MM.1S (cell line): ENCODE measurements at regions not wholly inside any gene's neighbourhood (a gene's known extent, or its start where the extent isn't known, plus 50 kb on each side); places are given as distances from the start of the nearest gene placed in this dataset.

Source experiments
- DNase-seq: peaks from one replicate; pipeline ENCODE4 v3.0.0-alpha.2; 2015
- H2AFZ ChIP-seq: fragments of 300-600 bp; sonication (generic); 2 replicates; pipeline ENCODE4 v1.6.0; 2016; ENCODE audit warnings: antibody characterized with exemption, low read length
- H3F3A ChIP-seq: fragments of 300-600 bp; sonication (generic); 2 replicates; pipeline ENCODE4 v1.6.1; 2016; ENCODE audit warnings: mild to moderate bottlenecking, antibody characterized with exemption, low read length, moderate library complexity, mixed read lengths; ENCODE audit not compliant: insufficient read depth
- H3K27ac ChIP-seq: fragments of 300-600 bp; sonication (generic); 2 replicates; pipeline ENCODE4 v1.5.1; 2016; ENCODE audit warnings: mild to moderate bottlenecking, low read length
- H3K27me3 ChIP-seq: fragments of 300-600 bp; sonication (generic); replicated peaks from 2 replicates; pipeline ENCODE4 v1.6.0; 2016; ENCODE audit warnings: low read length; ENCODE audit not compliant: insufficient read depth
- H3K36me3 ChIP-seq: fragments of 300-600 bp; sonication (generic); replicated peaks from 2 replicates; pipeline ENCODE4 v1.6.1; 2016; ENCODE audit warnings: mild to moderate bottlenecking, low read length, mixed read lengths; ENCODE audit not compliant: insufficient read depth
- H3K4me1 ChIP-seq: fragments of 300-600 bp; sonication (generic); 2 replicates; pipeline ENCODE4 v1.6.1; 2016; ENCODE audit warnings: low read length, mixed read lengths
- H3K4me2 ChIP-seq: fragments of 300-600 bp; sonication (generic); 2 replicates; pipeline ENCODE4 v1.6.0; 2016; ENCODE audit warnings: low read depth, low read length
- H3K4me3 ChIP-seq: fragments of 300-600 bp; sonication (generic); 2 replicates; pipeline ENCODE4 v1.5.1; 2016; ENCODE audit warnings: low read length, mixed read lengths
- H3K79me2 ChIP-seq: fragments of 300-600 bp; sonication (generic); 2 replicates; pipeline ENCODE4 v1.6.1; 2016; ENCODE audit warnings: mixed run types, low read length, mixed read lengths
- H3K9ac ChIP-seq: fragments of 300-600 bp; sonication (generic); 2 replicates; pipeline ENCODE4 v1.6.1; 2016; ENCODE audit warnings: low read length, mixed read lengths
- H3K9me2 ChIP-seq: fragments of 300-600 bp; sonication (generic); replicated peaks from 2 replicates; pipeline ENCODE4 v1.6.1; 2016; ENCODE audit warnings: mild to moderate bottlenecking, low read length, mixed read lengths; ENCODE audit not compliant: insufficient read depth
- H3K9me3 ChIP-seq: fragments of 300-600 bp; sonication (generic); replicated peaks from 2 replicates; pipeline ENCODE4 v1.6.1; 2016; ENCODE audit warnings: mild to moderate bottlenecking, low read length, mixed read lengths; ENCODE audit not compliant: insufficient read depth
- H4K20me1 ChIP-seq: fragments of 300-600 bp; sonication (generic); 2 replicates; pipeline ENCODE4 v1.6.1; 2016; ENCODE audit warnings: mild to moderate bottlenecking, low read length, moderate library complexity, mixed read lengths; ENCODE audit not compliant: insufficient read depth
- CTCF ChIP-seq: fragments of 300-600 bp; sonication (generic); IDR thresholded peaks from 2 replicates; pipeline ENCODE4 v1.5.1; 2016; ENCODE audit warnings: antibody characterized with exemption, low read length, mixed read lengths
- EZH2 ChIP-seq: fragments of 300-600 bp; sonication (generic); optimal IDR thresholded peaks from 2 replicates; pipeline ENCODE3; 2017; ENCODE audit warnings: low read depth, mild to moderate bottlenecking, antibody characterized with exemption, low read length, mixed read lengths
- EZH2phosphoT487 ChIP-seq: fragments of 300-600 bp; sonication (generic); IDR thresholded peaks from 2 replicates; pipeline ENCODE4 v1.6.1; 2018; ENCODE audit warnings: antibody characterized with exemption, low read length

DNA sequence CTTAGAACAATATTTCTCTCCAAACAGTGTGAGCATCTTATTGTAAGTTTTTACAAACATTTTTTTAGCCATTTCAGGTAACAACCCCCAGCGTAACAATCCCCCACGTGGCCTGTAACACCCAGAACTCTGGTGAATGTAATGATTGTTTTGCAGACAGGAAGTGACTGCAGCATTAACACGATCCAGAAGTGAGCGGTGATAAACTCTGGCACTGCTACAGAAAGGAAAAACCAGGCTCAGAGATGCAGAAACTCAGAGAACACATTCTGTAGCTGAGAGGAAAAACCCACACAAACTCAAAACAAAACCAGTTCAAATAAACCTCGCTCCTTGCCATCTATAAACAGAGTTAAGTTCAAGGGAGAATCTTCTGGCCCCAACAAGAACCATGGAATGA, 285.7 kb downstream of the FGFR2 start:
- Histone ChIP-seq H3K9ac (no peak overlapping the region), H2AFZ (no peak overlapping the region)

GRCh38 chr10:121313119-121313875, 284.9 kb downstream of the FGFR2 start:
- Histone ChIP-seq H3K9me2 (no peaks in the 10 kb centered on the region), H4K20me1 (no peaks in the 10 kb centered on the region), H3K9ac (no peak overlapping the region), H3K4me2 (no peak overlapping the region), H3F3A (no peaks in the 10 kb centered on the region), H3K4me1 (peaks cover 3% of the 10 kb centered on the region; the same call in 1 of the 2 replicates), H3K27me3 (no peaks in the 10 kb centered on the region), H2AFZ (no peak overlapping the region), H3K9me3 (no peaks in the 10 kb centered on the region), H3K36me3 (no peaks in the 10 kb centered on the region), H3K4me3 (no peak overlapping the region), H3K27ac (no peak overlapping the region), H3K79me2 (no peaks in the 10 kb centered on the region)
- DNase-seq: no peak
- no peak for TF ChIP-seq CTCF
- TF ChIP-seq EZH2phosphoT487: no peak
- TF ChIP-seq EZH2: no peak

More for the DNA sequence above, 285.7 kb downstream of the FGFR2 start:
- H3K9me3 ChIP-seq: no peaks in the 10 kb centered on the region
- H3K27ac ChIP-seq: no peak overlapping the region
- H3K4me1 ChIP-seq: peaks cover 3% of the 10 kb centered on the region; the same call in 1 of the 2 replicates
- H3F3A ChIP-seq: no peaks in the 10 kb centered on the region
- H3K4me2 ChIP-seq: no peak overlapping the region
- no peaks in the 10 kb centered on the region for H4K20me1 ChIP-seq
- no peaks in the 10 kb centered on the region for H3K36me3 ChIP-seq
- TF ChIP-seq EZH2 (no peak), EZH2phosphoT487 (no peak), CTCF (no peak)
- H3K27me3 ChIP-seq: no peaks in the 10 kb centered on the region
- no peaks in the 10 kb centered on the region for H3K9me2 ChIP-seq
- DNase-seq: no peak
- H3K79me2 ChIP-seq: no peaks in the 10 kb centered on the region
- H3K4me3 ChIP-seq: no peak overlapping the region

DNA sequence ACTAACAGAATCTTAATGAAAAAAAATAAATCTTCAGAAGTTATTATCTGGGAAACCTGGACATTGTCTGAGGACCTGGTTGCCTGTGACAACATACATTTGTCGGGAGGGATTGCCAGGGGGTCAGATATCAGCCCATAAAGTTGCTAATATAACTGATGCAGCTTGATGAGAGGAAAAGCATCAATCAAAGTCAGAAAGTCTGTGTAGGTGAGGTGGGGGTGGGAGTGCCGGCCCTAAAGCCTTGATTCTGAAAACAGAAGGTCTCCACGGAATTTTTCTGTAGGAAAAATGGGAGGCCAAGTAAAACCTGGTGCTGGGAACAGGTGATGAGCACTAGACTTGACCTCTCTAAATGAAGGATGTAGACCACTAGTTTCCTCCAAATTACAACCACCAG, 281.8 kb downstream of the FGFR2 start:
- TF ChIP-seq EZH2phosphoT487 (no peak), EZH2 (no peak), CTCF (no peak)
- H3F3A ChIP-seq: no peaks in the 10 kb centered on the region
- no peaks in the 10 kb centered on the region for H3K4me1 ChIP-seq
- H3K4me3 ChIP-seq: no peak overlapping the region
- H3K36me3 ChIP-seq: no peaks in the 10 kb centered on the region
- no peaks in the 10 kb centered on the region for H3K9me2 ChIP-seq
- no peaks in the 10 kb centered on the region for H3K9me3 ChIP-seq
- no peaks in the 10 kb centered on the region for H4K20me1 ChIP-seq
- H3K79me2 ChIP-seq: no peaks in the 10 kb centered on the region
- DNase-seq: no peak
- no peaks in the 10 kb centered on the region for H3K27me3 ChIP-seq
- no peak overlapping the region for H3K9ac ChIP-seq
- no peak overlapping the region for H3K4me2 ChIP-seq
- H2AFZ ChIP-seq: no peak overlapping the region
- H3K27ac ChIP-seq: no peak overlapping the region
